Osteocyte (in vitro differentiated cells): ENCODE measurements at regions not wholly inside any gene's neighbourhood (a gene's known extent, or its start where the extent isn't known, plus 50 kb on each side); places are given as distances from the start of the nearest gene placed in this dataset.
"Not testable (repeated sequence)": the region's sequence is repeated elsewhere in the genome, so short reads cannot be mapped to it uniquely, and the experiment has no call there.

Source experiments
- DNase-seq: peaks from one replicate; pipeline ENCODE4 v3.0.0; 2021; ENCODE audit warnings: mixed read lengths; ENCODE audit not compliant: unreplicated experiment; ENCODE audit errors: extremely low spot score
- H3K27ac Mint-ChIP-seq: one replicate; pipeline ENCODE4 v1.8.0; 2021; ENCODE audit warnings: mild to moderate bottlenecking, mixed read lengths; ENCODE audit not compliant: unreplicated experiment
- H3K27me3 Mint-ChIP-seq: one replicate; pipeline ENCODE4 v1.8.0; 2021; ENCODE audit warnings: mixed read lengths; ENCODE audit not compliant: unreplicated experiment
- H3K36me3 Mint-ChIP-seq: one replicate; pipeline ENCODE4 v1.8.0; 2021; ENCODE audit warnings: mixed read lengths; ENCODE audit not compliant: unreplicated experiment
- H3K4me1 Mint-ChIP-seq: one replicate; pipeline ENCODE4 v1.8.0; 2021; ENCODE audit warnings: mixed read lengths; ENCODE audit not compliant: unreplicated experiment
- H3K4me3 Mint-ChIP-seq: one replicate; pipeline ENCODE4 v1.8.0; 2021; ENCODE audit warnings: mild to moderate bottlenecking, moderate library complexity, mixed read lengths; ENCODE audit not compliant: unreplicated experiment
- H3K9me3 Mint-ChIP-seq: one replicate; pipeline ENCODE4 v1.8.0; 2021; ENCODE audit warnings: mixed read lengths; ENCODE audit not compliant: unreplicated experiment
- TF ChIP-seq, protein P1 (sequence below): fragments of 200-600 bp; sonication (generic); IDR thresholded peaks from 2 replicates; pipeline ENCODE4 v1.5.0; 2021; ENCODE audit warnings: antibody characterized with exemption, mild to moderate bottlenecking, moderate library complexity

DNA sequence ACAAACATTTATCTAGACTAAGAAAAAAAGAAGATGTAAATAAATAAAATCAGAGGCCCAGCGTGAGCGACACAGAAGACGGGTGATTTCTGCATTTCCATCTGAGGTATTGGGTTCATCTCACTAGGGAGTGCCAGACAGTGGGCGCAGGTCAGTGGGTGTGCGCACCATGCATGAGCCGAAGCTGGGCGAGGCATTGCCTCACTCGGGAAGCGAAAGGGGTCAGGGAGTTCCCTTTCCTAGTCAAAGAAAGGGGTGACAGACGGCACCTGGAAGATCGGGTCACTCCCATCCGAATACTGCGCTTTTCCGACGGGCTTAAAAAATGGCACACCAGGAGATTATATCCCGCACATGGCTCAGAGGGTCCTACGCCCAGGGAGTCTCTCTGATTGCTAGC lies 79.5 kb upstream of the ABCD2 start:
- not testable (repeated sequence) for H3K36me3 Mint-ChIP-seq, H3K27me3 Mint-ChIP-seq, DNase-seq, H3K4me1 Mint-ChIP-seq, H3K27ac Mint-ChIP-seq, H3K4me3 Mint-ChIP-seq
- H3K9me3 Mint-ChIP-seq: peaks cover 22% of the 10 kb centered on the region

DNA sequence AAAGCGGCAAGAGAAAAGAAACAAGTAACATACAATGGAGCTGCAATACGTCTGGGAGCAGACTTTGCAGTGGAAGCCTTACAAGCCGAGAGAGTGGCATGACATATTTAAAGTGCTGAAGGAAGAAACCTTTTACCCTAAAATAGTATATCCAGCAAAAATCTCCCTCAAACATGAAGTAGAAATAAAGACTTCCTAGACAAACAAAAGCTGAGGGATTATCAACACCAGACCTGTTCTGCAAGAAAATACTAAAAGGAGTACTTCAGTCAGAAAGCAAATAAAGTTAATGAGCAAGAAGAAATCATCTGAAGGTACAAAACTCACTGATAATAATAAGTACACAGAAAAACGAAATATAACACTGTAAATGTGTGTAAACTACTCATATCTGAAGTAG lies 77.5 kb upstream of the ABCD2 start:
- no peaks in the 10 kb centered on the region for H3K36me3 Mint-ChIP-seq
- no peaks in the 10 kb centered on the region for H3K4me1 Mint-ChIP-seq
- no peak for DNase-seq
- no peak overlapping the region for H3K4me3 Mint-ChIP-seq
- no peaks in the 10 kb centered on the region for H3K27me3 Mint-ChIP-seq
- peaks cover 22% of the 10 kb centered on the region for H3K9me3 Mint-ChIP-seq
- TF ChIP-seq, protein P1, sequence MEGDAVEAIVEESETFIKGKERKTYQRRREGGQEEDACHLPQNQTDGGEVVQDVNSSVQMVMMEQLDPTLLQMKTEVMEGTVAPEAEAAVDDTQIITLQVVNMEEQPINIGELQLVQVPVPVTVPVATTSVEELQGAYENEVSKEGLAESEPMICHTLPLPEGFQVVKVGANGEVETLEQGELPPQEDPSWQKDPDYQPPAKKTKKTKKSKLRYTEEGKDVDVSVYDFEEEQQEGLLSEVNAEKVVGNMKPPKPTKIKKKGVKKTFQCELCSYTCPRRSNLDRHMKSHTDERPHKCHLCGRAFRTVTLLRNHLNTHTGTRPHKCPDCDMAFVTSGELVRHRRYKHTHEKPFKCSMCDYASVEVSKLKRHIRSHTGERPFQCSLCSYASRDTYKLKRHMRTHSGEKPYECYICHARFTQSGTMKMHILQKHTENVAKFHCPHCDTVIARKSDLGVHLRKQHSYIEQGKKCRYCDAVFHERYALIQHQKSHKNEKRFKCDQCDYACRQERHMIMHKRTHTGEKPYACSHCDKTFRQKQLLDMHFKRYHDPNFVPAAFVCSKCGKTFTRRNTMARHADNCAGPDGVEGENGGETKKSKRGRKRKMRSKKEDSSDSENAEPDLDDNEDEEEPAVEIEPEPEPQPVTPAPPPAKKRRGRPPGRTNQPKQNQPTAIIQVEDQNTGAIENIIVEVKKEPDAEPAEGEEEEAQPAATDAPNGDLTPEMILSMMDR: no peak
- H3K27ac Mint-ChIP-seq: no peak overlapping the region

DNA sequence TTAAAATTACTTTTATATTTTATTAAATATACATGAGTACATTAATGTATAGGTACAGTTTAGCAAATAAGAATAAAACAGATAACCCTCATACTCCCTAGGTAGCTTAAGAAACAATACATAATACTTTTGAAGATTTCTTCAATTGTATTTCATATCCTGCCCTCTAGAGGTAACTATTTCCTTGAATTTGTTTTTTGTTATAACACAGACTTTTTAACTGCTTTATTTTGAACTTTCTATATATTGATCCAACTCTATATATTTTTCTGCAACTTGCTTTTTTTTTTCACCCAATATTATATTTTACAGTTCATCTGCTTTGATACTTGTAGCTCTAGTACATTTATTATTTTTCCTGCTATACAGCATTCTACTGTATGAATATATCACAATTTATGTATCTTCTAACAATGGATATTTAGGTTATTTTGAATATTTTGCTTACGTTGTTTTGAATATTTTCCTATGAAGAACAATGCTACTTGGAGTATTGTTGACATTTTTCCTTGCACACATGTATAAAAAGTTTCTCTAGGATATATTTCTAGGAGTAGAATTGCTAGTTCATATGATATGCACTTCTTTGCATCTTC lies 72.8 kb upstream of the ABCD2 start:
- Mint-ChIP-seq H3K4me3 (no peak overlapping the region), H3K36me3 (no peaks in the 10 kb centered on the region), H3K27ac (no peak overlapping the region), H3K9me3 (peaks cover 2% of the 10 kb centered on the region), H3K4me1 (no peaks in the 10 kb centered on the region), H3K27me3 (no peaks in the 10 kb centered on the region)
- DNase-seq: no peak
- TF ChIP-seq, protein P1: peak; percentile 49

DNA sequence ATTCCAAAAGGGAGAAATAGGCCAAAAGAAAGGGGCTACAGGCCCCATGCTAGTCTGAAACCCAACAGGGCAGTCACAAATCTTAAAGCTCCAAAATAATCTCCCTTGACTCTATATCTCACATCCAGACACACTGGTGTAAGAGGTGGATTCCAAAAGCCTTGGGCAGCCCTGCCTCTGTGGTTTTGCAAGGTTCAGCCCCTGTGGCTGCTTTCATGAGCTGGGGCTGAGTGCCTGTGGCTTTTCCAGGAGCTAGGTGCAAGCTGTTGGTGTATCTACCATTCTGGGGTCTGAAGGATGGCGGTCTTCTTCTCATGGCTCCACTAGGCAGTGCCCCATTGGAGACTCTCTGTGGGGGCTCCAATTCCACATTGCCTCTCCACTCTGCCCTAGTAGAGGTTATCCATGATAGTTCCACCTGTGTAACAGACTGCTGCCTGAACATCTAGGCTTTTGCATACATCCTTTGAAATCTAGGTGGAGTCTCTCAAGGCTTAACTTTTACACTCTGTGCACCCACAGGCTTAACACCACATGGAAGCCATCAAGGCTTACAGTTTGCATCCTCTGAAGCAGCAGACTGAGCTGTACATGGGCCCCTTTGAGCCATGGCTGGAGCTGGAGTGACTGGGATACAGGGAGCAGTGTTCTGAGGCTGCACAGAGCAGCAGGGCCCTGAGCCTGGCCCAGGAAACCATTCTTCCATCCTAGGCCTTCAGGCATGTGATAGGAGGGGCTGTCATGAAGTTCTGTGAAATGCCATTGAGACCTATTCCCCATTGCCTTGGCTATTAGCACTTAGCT lies 66.5 kb upstream of the ABCD2 start:
- Mint-ChIP-seq H3K9me3 (no peaks in the 10 kb centered on the region), H3K36me3 (no peaks in the 10 kb centered on the region), H3K27me3 (peaks cover 3% of the 10 kb centered on the region), H3K4me1 (no peaks in the 10 kb centered on the region), H3K27ac (no peak overlapping the region), H3K4me3 (no peak overlapping the region)
- TF ChIP-seq, protein P1: no peak
- no peak for DNase-seq

DNA sequence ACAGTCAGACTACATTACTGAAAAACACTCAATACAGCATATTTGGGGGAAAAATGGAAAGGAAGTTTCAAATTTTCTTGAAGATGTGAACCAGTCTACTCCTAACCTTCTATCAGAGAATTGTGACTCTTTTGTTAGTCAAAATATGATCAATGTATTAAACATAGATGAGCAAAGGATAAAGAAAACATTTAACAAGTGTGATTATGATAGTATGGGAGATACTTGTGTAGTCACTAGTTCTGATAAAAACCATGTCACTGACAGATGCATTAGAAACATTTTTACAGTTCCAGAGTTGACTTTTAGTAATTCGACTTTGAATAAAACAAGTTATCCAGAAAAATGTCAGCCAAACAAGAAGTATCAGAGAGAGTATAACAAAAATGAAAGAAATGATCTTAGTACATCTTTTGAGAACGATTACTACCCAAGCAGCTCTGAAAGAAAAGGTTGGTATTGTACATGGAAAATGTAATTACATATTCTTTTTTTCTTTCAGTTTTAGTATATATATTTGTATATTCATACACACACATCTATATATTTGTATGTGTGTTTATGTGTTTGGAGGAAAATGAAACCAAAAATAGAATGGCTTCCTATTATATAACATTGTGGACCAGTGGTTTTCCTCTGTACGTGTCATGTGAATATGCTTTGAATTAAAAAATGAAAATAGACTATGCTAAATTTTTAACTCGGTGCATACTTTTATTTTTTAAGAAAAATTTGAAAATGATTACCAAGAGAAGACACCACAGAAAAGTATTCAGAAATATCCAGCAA lies 63.3 kb upstream of the ABCD2 start:
- Mint-ChIP-seq H3K36me3 (no peaks in the 10 kb centered on the region), H3K27me3 (peaks cover 3% of the 10 kb centered on the region), H3K4me1 (no peaks in the 10 kb centered on the region), H3K4me3 (no peak overlapping the region), H3K9me3 (peaks cover 9% of the 10 kb centered on the region), H3K27ac (no peak overlapping the region)
- DNase-seq: no peak
- TF ChIP-seq, protein P1: no peak
